GM18907 (cell line): ENCODE measurements at regions not wholly inside any gene's neighbourhood (a gene's known extent, or its start where the extent isn't known, plus 50 kb on each side); places are given as distances from the start of the nearest gene placed in this dataset.
"Not testable (repeated sequence)": the region's sequence is repeated elsewhere in the genome, so short reads cannot be mapped to it uniquely, and the experiment has no call there.

Experiments
- ATAC-seq: cut with Tn5 transposase; IDR thresholded peaks from one replicate; pipeline ENCODE4 v1.9.1; 2021; ENCODE audit warnings: mild to moderate bottlenecking, moderate library complexity; ENCODE audit not compliant: unreplicated experiment

- no peak for ATAC-seq
These were observed 194.8 kb upstream of the ZNF32 start for GRCh38 chr10:43843321-43844101.

DNA sequence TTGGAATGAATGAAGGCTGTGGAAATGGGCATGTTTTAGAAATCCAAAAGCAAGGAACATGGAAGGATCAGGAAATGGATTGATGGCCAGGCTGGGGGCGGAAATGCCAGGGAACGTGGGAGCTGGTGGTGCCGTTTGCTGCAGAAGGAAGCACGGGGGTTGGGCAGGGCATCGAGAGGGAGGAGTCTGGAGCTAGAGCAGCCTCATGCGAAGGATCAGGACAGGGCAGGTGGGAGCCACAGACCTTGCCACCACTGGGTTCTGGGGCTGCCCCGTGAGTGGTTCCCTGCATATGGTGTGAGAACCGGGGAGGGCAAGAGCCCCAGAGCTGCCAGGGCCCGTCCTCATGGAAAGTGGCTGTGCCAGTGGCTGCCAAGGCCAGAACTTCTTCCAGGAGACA is 193.8 kb upstream of the ZNF32 start:
- ATAC-seq: no peak

DNA sequence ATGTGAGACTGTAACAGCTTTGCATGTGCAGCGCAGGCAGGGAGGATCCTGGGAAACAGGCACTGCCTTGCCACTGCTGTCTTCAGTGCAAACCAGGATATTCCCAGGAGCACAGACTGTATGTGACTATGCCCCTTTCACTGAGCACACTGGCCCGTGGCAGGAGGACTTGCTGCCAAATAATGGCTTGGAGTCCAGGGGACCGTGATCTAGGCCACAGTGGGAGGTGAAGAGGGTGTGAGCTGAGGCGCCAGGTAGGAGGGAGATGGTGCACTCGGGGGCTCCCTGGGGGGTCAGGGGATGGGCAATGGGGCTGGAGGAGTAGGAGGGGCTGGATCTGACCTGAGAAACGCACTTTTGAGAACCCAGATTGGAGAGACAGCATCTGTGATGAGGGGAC is 193.4 kb upstream of the ZNF32 start:
- no peak for ATAC-seq

GRCh38 chr10:43839973-43840372 is 191.3 kb upstream of the ZNF32 start:
- no peak for ATAC-seq

DNA sequence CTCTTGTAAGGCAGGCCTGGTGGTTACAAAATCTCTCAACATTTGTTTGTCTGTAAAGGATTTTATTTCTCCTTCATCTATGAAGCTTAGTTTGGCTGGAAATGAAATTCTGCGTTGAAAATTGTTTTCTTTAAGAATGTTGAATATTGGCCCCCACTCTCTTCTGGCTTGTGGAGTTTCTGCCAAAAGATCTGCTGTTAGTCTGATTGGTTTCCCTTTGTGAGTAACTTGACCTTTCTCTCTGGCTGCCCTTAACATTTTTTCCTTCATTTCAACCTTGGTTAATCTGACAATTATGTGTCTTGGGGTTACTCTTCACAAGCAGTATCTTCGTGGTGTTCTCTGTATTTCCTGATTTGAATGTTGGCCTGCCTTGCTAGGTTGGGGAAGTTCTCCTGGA is 186.1 kb upstream of the ZNF32 start:
- not testable (repeated sequence) for ATAC-seq

GRCh38 chr10:43827853-43828252 is 179.2 kb upstream of the ZNF32 start:
- ATAC-seq: no peak

DNA sequence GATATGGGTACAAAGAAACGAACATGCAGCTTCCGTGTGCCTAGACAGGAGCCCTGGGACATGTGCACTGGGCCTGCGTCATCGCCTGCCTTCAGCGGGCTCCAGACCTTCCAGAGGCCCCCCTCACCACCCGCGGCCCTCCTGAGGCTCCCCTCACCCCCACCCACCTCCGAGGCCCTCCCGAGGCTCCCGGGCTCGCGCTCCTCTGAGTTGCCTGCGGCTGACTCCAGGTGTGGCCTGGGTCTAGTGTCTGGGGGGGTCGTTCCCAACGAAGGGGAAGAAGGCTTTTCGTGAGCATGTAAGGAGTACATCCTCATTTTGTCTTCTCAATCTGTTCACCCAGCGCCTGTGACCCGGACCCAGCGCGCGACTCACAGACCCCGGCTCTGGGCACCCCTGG is 177.3 kb upstream of the ZNF32 start:
- ATAC-seq: no peak

- ATAC-seq: no peak
These were observed 176.7 kb upstream of the ZNF32 start for GRCh38 chr10:43825421-43825820.

- no peak for ATAC-seq
These were observed 176.3 kb upstream of the ZNF32 start for GRCh38 chr10:43824934-43825333.

GRCh38 chr10:43822631-43823580 is 174.2 kb upstream of the ZNF32 start:
- ATAC-seq: no peak

DNA sequence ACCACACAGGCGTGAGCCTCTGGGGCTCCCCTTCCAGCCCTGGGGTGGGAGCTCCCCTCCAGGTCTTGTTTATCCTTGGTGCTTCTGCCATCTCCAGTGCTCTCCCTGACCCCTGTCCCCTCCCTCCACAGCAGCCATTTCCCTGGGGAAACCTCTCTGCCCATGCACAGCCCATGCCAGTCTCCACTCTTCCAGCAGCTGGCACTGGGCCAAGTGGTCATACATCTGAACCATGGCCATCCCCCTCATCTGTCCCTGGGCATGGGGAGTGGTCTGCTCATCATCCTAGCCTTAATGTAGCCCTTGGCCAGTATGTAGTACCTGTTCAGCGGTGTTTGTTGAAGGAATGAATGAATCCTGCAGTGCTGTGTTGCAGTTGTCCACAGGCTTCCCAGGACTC is 172.4 kb upstream of the ZNF32 start:
- no peak for ATAC-seq

- no peak for ATAC-seq
These were observed 172.0 kb upstream of the ZNF32 start for GRCh38 chr10:43820663-43821062.

GRCh38 chr10:43819464-43820230 is 171.0 kb upstream of the ZNF32 start:
- no peak for ATAC-seq

DNA sequence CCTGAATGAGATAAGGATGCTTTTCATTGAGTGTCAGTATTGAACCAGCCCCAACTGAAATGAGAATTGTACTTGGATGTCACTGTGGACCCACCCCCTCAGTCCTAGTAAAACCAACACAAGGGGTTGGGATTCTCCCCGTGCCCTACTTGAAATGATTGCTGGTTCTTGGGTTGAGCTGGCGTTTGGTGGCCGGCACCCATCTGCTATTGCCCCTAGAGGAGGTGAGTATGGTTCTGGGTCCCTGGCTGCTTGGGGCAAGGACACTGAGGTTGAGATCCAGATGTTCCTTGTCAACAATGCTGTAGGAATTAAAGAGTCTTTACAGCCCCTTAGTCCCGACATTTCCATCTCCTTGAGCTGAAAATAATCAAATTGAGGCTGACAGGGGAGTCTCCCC is 170.0 kb upstream of the ZNF32 start:
- ATAC-seq: no peak

GRCh38 chr10:43817368-43817767 is 168.7 kb upstream of the ZNF32 start:
- no peak for ATAC-seq

DNA sequence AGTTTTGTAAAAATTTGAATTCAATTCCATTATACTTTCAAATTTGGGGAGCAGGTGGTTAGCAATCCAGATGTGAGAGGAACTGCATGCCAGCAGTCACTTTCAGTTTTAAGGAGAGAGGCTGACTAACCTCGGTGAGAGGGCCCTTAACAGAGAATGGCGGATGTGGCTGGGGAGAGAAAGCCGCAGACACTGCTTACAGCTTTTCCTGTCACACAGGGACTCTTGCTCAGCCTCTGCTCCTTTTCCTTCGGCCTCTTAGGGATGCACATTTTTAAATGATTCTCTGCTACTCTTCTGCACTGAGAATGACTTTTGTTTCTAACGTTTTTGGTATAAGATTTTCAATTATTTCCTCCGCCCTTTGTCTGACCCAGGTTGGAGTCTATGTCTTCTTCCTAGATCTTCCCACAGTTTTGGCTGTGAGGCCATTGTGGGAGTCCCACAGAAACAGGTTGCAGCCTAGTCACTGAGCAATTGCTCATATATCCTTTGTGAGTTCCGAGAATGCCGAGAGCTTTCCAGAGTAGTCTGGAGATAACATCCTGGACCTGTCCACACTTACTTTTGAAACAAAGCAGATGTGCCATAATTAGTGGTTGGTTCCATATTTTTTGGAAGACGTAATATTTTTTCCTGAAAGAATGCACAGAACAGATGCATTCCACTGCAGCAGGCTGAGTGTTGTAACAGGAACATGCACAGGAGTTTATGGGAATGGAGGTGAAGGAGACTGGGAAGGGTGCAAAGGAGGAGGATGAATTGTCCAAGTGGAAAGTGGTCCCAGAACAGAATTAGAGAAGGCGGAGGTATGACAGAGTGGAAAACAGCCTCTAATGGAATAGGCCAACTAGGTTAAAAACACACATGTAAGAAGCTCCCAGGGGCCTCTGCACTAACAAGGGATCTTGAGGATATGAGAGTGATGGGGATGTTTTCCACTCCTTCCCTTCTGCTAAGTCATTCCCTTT is 168.0 kb upstream of the ZNF32 start:
- peak; percentile 99 for ATAC-seq

- no peak for ATAC-seq
These were observed 166.7 kb upstream of the ZNF32 start for GRCh38 chr10:43815181-43815885.

- no peak for ATAC-seq
These were observed 166.0 kb upstream of the ZNF32 start for GRCh38 chr10:43814663-43815062.

- ATAC-seq: no peak
These were observed 163.2 kb upstream of the ZNF32 start for GRCh38 chr10:43811871-43812270.
